MG63 (cell line): ENCODE measurements at regions not wholly inside any gene's neighbourhood (a gene's known extent, or its start where the extent isn't known, plus 50 kb on each side); places are given as distances from the start of the nearest gene placed in this dataset.
A peak's percentile ranks its signal among the peaks of the same experiment; 100 is the strongest.
"Not testable (repeated sequence)": the region's sequence is repeated elsewhere in the genome, so short reads cannot be mapped to it uniquely, and the experiment has no call there.

Source experiments
- DNase-seq: peaks from one replicate; pipeline ENCODE4 v3.0.0-alpha.2; 2020
- H3K27me3 ChIP-seq: fragments of 250-450 bp; sonication (Bioruptor Pico); 2 replicates; pipeline ENCODE4 v1.5.1; 2020; ENCODE audit warnings: mild to moderate bottlenecking, moderate library complexity
- H3K36me3 ChIP-seq: fragments of 250-450 bp; sonication (Bioruptor Pico); 2 replicates; pipeline ENCODE4 v1.5.1; 2020; ENCODE audit warnings: mild to moderate bottlenecking, moderate library complexity
- H3K4me3 ChIP-seq: fragments of 250-450 bp; sonication (Bioruptor Pico); 2 replicates; pipeline ENCODE4 v1.5.1; 2020; ENCODE audit warnings: mild to moderate bottlenecking, moderate library complexity
- H3K9me3 ChIP-seq: fragments of 250-450 bp; sonication (Bioruptor Pico); 2 replicates; pipeline ENCODE4 v1.5.1; 2020; ENCODE audit warnings: mild to moderate bottlenecking, moderate library complexity

DNA sequence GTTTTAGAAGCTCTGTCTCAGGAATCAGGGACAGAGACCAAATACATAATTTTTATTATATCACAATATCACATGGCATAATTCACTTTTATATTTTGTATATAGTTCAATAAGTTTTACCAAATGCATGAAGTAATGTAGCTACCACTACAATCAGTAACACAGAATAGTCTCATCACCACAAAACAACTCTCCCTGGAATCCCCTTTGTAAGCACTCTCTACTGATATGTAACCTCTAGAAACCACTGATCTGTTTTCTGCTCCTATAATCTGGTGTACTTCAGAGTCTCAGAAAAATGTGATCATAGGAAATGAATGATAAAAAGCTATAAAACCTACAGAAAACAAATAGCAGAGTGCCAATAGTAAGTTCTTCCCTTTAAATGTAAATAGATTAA, 1465.9 kb downstream of the SPATA31A7 start:
- H3K9me3 ChIP-seq, H3K4me3 ChIP-seq, H3K27me3 ChIP-seq, H3K36me3 ChIP-seq, DNase-seq: not testable (repeated sequence)

DNA sequence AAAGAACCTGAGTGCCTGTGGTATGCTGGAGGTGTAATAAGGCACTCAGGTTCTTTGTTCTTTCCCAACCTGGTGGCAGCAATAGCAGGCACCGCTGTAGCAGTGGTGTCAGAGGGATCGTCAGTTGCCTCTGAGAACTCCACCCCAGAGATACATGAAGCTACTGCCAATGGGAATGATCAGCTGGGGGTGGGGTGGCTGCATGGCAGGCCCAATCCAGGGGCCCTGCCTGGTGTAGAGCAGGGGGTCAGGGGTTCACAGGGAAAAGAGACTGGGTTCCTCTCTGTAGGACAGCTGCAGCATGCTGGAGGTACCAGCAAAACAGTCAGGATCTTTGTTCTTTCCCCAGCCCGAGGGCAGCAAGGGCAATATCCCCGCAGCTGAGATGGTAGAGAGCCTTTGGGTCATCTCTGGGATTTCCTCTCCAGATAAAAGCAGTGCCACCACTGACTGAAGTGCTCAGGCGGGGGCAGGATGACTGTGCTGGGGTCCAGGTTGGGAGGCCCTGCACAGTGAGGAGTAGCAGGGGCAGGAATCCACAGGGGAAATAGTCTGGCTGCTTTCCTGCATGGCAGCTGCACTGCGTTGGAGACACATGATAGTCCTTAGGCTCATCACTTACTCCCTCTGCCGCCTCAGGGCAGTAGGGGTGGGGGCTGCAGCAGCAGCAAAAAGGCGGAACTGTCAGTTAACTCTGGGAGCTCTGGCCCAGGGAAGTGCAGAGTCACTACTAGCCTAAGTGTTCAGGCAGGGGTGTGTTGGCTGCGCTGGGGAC, 1473.1 kb downstream of the SPATA31A7 start:
- not testable (repeated sequence) for H3K4me3 ChIP-seq, H3K9me3 ChIP-seq, H3K36me3 ChIP-seq, H3K27me3 ChIP-seq, DNase-seq

DNA sequence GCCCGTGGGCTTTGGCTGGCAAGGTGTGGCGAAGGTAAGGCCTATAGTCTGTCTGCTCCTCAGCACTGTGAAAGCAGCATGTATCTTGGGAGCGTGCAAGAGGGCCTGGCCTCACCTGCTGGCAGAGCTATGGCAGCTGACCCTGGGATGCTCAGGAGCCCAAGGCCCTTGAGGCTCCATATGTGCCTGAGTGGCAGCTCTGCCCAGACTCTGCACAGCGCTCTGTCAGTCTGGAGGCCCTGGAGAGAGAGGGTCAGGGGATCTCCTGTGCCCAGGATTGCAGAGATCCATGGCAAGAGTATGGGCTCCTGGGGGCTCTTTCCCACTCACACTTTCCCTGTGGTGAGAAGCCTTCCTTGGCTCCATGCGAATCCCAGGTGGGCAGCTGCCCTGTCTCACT, 1473.7 kb downstream of the SPATA31A7 start:
- DNase-seq, H3K4me3 ChIP-seq: not testable (repeated sequence)

DNA sequence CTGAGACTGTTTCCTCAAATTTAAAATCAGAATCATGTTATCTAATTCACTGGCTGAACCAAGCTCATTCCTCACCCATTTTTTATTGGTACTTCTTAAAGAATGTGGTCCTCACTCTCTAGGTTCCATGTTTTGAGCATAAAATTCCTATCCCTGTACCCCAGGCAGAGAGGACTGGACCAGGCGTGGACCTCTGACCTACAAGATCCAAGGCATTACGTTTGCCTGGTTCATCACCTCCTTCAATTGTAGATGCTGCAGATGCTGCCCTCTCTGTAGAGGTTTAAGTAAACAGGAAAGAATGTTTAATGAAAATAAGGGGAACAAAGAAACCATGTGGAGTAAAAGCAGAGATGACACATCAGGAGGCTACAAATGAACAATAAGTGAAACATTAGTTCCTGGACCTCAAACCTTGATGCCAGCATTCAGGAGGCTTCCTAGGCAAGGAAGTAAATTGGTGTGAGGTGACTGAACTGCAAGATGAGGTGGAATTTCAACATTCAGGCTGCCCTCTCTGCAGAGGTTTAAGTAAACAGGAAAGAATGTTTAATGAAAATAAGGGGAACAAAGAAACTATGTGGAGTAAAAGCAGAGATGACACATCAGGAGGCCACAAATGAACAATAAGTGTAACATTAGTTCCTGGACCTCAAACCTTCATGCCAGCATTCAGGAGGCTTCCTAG, 1477.4 kb downstream of the SPATA31A7 start:
- H3K4me3 ChIP-seq, H3K36me3 ChIP-seq, H3K27me3 ChIP-seq, H3K9me3 ChIP-seq: not testable (repeated sequence)
- DNase-seq = peak; percentile 35

More for the DNA sequence above, 1473.7 kb downstream of the SPATA31A7 start:
- H3K36me3 ChIP-seq, H3K27me3 ChIP-seq, H3K9me3 ChIP-seq: not testable (repeated sequence)

DNA sequence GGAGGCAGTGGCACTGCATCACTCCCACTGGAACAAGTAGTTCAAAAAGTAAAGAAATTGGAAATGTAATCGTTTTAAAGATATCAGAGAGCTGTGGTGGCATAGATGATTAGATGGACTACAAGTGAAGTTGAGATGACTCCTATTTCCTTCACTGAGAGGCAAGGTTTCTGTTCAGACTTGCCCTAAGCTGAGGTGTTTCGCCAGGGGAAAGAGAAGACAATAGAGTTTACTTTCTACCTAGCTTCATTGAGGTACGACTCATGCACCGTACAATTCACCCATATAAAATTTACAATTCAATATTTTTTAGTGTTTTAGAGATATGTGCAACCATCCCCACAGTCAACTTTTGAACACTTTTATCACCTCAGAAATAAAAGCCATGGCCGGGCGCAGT, 1487.2 kb downstream of the SPATA31A7 start:
- H3K4me3 ChIP-seq, H3K9me3 ChIP-seq, H3K36me3 ChIP-seq, H3K27me3 ChIP-seq, DNase-seq: not testable (repeated sequence)

DNA sequence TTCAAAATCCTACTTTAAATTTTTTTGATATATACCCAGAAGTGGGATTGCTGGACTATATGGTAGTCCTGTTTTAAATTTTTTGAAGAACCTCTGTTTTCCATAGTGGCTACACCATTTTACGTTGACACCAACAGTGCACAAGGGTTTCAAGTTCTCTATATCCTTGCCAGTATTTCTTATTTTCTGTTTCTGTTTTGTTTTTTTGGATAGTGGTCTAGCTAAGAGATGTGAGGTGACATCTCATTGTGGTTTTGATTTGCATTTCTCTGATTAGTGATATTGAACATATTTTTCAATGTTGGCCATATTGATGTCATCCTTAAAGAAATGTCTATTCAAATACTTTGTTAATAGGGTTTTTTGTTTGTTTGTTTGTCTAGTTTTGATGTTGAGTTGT, 1488.5 kb downstream of the SPATA31A7 start:
- not testable (repeated sequence) for H3K4me3 ChIP-seq, H3K9me3 ChIP-seq, DNase-seq, H3K36me3 ChIP-seq, H3K27me3 ChIP-seq

DNA sequence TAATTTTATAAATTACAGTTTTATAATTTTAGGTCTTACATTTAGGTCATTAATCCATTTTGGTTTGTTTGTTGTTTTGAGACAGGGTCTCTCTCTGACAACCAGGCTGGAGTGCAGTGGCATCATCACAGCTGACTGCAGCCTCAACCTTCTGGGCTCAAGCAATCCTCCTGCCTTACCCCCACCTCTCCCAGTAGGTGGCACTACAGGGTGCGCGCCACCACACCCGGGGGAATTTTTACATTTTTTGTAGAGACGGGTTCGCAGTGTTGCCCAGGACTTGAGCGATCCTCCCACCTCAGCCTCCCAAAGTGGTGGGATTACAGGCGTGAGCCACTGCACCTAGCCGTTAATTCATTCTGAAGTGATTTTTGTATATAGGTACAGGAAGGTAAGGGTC, 1489.2 kb downstream of the SPATA31A7 start:
- not testable (repeated sequence) for H3K9me3 ChIP-seq, DNase-seq, H3K36me3 ChIP-seq, H3K4me3 ChIP-seq, H3K27me3 ChIP-seq

DNA sequence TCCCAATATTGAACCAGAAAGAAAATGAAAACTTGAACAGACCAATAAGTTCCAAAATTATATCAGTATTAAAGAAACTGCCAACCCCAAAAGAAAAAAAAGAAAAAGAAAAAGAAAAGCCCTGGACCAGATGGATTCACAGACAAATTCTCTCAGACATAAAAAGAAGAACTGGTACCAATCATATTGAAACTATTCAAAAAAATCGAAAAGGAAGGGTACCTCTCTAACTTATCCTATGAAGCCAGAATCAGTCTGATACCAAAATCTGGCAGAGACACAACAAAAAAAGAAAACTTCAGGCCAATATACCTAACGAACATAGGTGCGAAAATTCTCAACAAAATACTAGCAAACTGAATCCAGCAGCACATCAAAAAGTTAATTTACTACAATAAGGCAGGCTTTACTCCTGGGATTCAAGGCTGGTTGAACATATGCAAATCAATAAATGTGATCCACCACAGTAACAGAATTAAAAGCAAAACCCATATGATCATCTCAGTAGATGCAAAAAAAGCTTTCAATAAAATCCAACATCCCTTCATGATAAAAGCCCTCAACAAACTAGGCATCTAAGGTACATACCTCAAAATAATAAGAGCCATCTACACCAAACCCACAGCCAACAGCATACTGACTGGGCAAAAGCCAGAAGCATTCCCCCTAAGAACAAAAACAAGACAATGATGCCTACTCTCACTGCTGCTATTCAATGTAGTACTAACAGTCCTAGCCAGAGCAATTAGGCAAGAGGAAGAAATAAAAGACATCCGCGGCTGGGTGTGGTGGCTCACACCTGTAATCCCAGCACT, 1495.2 kb downstream of the SPATA31A7 start:
- H3K27me3 ChIP-seq, DNase-seq, H3K36me3 ChIP-seq, H3K9me3 ChIP-seq, H3K4me3 ChIP-seq: not testable (repeated sequence)

DNA sequence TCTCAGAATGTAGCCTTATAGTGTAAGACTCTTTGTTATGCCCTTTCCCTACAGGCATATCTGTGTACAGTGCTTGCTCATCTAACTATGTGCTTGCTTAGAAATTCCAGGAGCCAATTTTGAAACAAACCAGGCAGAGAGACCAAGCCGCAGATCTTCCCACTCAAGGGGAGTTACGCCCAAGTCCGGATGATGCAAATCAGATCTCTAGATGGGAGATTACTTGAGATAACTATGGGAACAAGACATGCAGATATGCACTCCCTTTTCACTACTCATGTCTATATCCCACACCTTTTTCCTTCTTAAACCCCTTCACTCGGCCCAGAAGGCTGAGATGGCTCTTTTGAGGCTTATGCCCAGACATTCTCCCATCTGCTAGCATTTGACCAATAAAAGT, 1496.5 kb downstream of the SPATA31A7 start:
- not testable (repeated sequence) for H3K9me3 ChIP-seq, H3K27me3 ChIP-seq, DNase-seq, H3K36me3 ChIP-seq, H3K4me3 ChIP-seq

DNA sequence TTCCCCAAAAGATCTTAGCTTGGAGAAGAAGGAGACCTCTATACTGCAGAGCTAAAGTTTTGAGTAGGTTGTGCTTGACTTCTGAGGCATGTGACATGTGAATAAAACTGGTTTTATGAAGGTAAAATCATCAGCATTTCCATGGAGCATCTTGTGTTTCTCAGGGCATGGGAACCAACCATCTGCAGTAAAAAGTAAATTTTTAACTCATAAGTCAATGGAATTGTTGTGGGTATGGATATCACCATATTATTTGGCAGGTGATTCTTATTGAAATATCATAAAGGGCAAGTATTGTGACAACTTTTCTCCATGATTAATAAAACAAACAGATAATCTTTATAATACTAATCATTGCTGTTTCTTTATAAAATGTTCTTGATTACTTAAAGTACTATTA, 1503.2 kb downstream of the SPATA31A7 start:
- H3K27me3 ChIP-seq, DNase-seq, H3K36me3 ChIP-seq, H3K9me3 ChIP-seq, H3K4me3 ChIP-seq: not testable (repeated sequence)

DNA sequence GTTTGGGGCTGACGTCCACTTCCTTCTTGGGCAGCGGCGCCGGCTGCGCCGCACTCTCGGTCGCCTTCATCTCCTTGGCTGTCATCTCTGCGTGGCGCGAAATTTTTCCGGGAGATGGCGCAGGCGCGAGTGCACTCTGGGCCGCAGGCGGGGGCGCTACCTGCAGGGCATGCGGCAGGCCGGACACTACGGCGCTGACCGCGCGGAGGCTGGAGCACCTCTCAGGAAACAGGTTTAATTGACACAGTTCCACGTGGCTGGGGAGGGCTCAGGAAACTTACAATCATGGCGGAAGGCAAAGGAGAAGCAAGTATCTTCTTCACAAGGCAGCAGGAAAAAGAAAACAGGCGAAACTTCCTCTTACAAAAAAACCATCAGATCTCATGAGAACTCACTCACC, 1521.5 kb downstream of the SPATA31A7 start:
- not testable (repeated sequence) for H3K36me3 ChIP-seq, H3K9me3 ChIP-seq, H3K4me3 ChIP-seq, DNase-seq, H3K27me3 ChIP-seq

DNA sequence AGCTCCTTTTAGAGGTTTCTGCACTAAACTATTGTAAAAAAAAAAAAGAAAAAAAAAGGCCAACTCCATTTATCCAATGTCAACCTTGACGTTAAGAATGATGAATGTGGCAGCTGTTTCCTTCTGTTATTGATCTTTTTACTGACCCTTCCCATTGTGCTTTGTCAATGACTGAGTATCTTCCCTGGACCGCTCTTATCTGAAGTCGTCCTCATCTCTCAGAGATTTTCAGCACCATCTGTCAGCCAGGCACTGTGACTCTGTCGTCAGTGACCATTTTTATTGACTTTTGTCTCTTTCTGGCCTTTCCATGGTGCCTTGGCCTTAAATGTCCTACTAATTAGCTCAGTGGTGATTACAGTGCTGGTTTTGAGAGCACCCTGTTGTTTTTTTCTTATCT, 1535.7 kb downstream of the SPATA31A7 start:
- H3K36me3 ChIP-seq, H3K4me3 ChIP-seq, H3K27me3 ChIP-seq, H3K9me3 ChIP-seq, DNase-seq: not testable (repeated sequence)

DNA sequence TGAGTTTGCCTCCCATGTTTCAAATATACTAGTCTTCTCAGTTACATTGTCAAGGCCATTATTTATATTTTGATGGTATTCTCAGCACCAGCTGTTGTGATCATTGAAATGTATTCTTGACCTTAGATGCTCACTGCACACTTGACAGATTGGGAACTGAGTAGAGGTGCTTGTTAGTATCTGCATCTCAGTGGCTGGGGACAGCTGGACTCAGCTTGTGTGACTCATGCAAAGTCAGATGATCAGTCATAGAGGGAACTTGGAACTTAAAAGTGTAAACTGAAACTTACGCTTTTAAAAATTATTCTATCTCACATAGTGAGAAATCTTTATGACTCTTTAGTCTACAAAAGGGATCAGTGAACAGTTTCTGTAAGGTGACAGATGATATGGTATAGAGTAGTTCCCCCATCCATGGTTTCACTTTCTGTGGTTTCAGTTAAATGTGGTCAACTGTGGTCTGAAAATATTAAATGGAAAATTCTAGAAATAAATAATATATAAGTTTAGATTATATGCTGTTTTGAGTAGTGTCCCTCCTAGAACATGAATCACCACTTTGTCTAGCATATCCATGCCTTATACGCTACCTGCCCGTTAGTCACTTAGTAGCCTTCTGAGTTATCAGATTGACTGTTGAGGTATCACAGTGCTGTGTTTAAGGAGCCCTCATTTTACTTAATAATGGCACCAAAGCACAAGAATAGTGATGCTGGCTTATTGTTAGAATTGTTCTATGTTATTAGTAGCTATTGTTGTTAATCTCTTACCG, 1540.6 kb downstream of the SPATA31A7 start:
- not testable (repeated sequence) for DNase-seq, H3K36me3 ChIP-seq, H3K27me3 ChIP-seq, H3K4me3 ChIP-seq, H3K9me3 ChIP-seq

DNA sequence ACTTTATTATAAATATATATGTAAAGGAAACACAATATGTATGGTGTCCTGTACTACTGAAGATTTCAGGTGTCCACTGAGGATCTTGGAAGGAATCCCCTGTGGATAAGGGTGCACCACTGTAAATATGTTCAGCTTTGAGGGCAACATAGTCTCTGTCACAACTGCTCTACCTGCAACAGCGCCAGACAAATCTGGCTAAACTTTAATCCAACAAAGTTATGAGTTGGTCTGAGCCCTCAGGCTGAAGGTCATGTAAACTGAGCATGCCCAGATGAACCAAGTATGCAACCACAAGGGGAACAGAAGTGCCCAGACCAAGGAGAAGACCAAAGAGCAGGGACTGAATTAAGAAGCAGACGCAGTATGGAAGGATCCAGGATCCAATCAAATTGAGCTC, 1541.2 kb downstream of the SPATA31A7 start:
- H3K9me3 ChIP-seq, DNase-seq, H3K36me3 ChIP-seq, H3K27me3 ChIP-seq, H3K4me3 ChIP-seq: not testable (repeated sequence)

DNA sequence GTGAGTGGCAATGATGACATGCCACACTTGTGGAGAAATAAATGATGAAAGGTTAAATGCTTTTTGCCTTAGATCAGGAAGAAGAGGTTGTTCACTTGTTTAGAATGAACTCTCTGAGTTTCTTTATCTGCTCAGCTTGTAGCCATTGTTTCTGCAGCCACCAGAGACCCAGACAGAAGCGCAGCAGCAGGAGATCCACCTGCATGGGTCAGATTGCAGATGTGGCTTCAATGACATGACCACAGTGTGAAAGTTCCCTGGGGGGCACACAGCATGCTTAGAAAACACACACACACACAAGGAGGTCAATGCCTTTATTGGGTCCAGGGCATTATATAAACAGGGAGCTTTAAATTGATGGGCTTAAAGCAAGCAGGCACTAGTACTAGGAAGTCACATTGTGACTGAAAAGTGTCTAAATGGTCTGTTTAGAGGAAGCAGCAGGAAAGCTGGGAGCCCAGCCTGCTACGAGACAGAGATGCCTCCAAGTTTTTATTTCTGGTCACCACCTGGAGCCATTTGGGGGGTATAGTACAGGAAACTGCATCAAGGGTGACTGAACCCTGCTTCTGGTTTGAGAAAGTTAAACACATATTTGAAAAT, 1547.3 kb downstream of the SPATA31A7 start:
- not testable (repeated sequence) for H3K27me3 ChIP-seq, H3K4me3 ChIP-seq, H3K9me3 ChIP-seq, H3K36me3 ChIP-seq, DNase-seq

DNA sequence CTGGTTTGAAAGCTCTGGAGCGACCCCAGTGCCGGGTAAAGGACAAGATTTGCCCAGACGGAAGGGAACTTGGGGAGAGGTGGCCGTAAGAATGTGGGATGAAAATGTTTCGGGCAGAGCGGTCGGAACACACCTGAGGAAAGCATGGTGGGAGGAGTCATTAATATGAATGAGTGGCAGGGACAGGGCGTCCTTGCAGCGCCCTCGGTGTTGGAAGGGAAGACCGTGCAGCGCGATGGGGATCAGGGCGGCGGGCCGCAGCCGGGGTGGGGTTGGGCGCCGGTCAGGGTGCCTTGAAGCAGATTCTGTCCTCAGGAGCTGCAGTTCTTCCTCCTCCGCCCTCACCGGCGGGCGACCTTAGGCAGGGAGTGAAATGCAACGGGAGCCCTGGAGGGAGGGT, 1548.1 kb downstream of the SPATA31A7 start:
- H3K36me3 ChIP-seq, H3K4me3 ChIP-seq, H3K27me3 ChIP-seq, H3K9me3 ChIP-seq, DNase-seq: not testable (repeated sequence)
